ENCODE measurements at regions not wholly inside any gene's neighbourhood (a gene's known extent, or its start where the extent isn't known, plus 50 kb on each side); places are given as distances from the start of the nearest gene placed in this dataset.

- H3K27ac ChIP-seq (ENCODE audit: low read depth, low read length, poor library complexity, severe bottlenecking): no peak overlapping the region
- no peak overlapping the region for H3K4me3 ChIP-seq (ENCODE audit: low read depth, low read length, poor library complexity, severe bottlenecking)
- no peaks in the 10 kb centered on the region for H3K79me2 ChIP-seq (ENCODE audit: insufficient read depth, low read depth, low read length)
- no TSS peak for BruUV-seq (replicated peaks)
- POLR2A ChIA-PET: interaction anchor here (0.6 to 1.1 kb wide), 2 partner anchors 14 to 22 kb away, joined by 3 to 5 read pairs; no protein-coding TSS in a partner anchor
- DNase-seq (ENCODE audit: low spot score): no peak
- no peaks in the 10 kb centered on the region for H3K9me3 ChIP-seq (ENCODE audit: low read length)
- H2AFZ ChIP-seq (ENCODE audit: low read length): no peak overlapping the region
- H3K36me3 ChIP-seq (ENCODE audit: insufficient read depth, low read length): no peaks in the 10 kb centered on the region
- CTCF ChIA-PET (ENCODE audit: unreplicated experiment): no interaction called here
- TF ChIP-seq, protein P1, sequence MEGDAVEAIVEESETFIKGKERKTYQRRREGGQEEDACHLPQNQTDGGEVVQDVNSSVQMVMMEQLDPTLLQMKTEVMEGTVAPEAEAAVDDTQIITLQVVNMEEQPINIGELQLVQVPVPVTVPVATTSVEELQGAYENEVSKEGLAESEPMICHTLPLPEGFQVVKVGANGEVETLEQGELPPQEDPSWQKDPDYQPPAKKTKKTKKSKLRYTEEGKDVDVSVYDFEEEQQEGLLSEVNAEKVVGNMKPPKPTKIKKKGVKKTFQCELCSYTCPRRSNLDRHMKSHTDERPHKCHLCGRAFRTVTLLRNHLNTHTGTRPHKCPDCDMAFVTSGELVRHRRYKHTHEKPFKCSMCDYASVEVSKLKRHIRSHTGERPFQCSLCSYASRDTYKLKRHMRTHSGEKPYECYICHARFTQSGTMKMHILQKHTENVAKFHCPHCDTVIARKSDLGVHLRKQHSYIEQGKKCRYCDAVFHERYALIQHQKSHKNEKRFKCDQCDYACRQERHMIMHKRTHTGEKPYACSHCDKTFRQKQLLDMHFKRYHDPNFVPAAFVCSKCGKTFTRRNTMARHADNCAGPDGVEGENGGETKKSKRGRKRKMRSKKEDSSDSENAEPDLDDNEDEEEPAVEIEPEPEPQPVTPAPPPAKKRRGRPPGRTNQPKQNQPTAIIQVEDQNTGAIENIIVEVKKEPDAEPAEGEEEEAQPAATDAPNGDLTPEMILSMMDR (conservative IDR thresholded peaks at IDR 0.05; ENCODE audit: low read length): no peak
- TF ChIP-seq EZH2phosphoT487 (IDR thresholded peaks at IDR 0.05; ENCODE audit: borderline replicate concordance, low read depth, low read length): no peak
- no peaks in the 10 kb centered on the region for H4K20me1 ChIP-seq (ENCODE audit: insufficient read depth, low read length)
- H3K9me2 ChIP-seq (ENCODE audit: insufficient read depth, low read length): no peaks in the 10 kb centered on the region
- H3K4me1 ChIP-seq (ENCODE audit: insufficient read depth, low read length, poor library complexity, severe bottlenecking): no peaks in the 10 kb centered on the region
- H3K4me2 ChIP-seq (ENCODE audit: low read length): no peak overlapping the region
- intact Hi-C loops (cut with micrococcal nuclease; ENCODE audit: unreplicated experiment): no loop called here
Observed at GRCh38 chr4:41436419-41436818, 101.5 kb upstream of the LIMCH1 start.

DNA sequence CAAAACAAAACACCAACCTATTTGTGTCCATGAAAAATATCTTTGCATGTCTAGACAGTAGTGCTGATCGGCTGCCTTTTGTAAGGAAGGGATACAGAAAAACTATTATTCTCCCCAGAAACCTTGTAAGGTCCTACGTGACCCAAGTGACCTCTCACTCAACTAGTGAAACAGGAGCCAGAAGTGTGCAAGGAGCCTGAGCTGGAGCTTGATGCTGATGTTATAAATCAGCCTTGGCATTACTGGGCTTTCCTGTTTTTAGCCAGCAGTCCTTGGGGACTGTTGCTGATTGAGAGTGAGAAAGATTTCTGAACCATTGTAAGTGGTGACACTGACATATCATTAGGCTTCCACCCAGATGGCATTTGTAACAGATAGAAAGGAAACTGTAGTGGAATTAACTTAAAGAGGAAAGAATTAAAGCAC lies 100.8 kb upstream of the LIMCH1 start:
- no peak overlapping the region for H2AFZ ChIP-seq (ENCODE audit: low read length)
- H3K4me3 ChIP-seq (ENCODE audit: low read depth, low read length, poor library complexity, severe bottlenecking): no peak overlapping the region
- no peaks in the 10 kb centered on the region for H3K9me2 ChIP-seq (ENCODE audit: insufficient read depth, low read length)
- no peak overlapping the region for H3K4me2 ChIP-seq (ENCODE audit: low read length)
- TF ChIP-seq, protein P1 (conservative IDR thresholded peaks at IDR 0.05; ENCODE audit: low read length): no peak
- TF ChIP-seq EZH2phosphoT487 (IDR thresholded peaks at IDR 0.05; ENCODE audit: borderline replicate concordance, low read depth, low read length): no peak
- no peaks in the 10 kb centered on the region for H3K9me3 ChIP-seq (ENCODE audit: low read length)
- POLR2A ChIA-PET: interaction anchor here (0.6 kb wide), 1 partner anchor 22 kb away, joined by 5 read pairs; no protein-coding TSS in a partner anchor
- CTCF ChIA-PET (ENCODE audit: unreplicated experiment): no interaction called here
- no peak overlapping the region for H3K27ac ChIP-seq (ENCODE audit: low read depth, low read length, poor library complexity, severe bottlenecking)
- intact Hi-C loops (cut with micrococcal nuclease; ENCODE audit: unreplicated experiment): no loop called here
- no peaks in the 10 kb centered on the region for H4K20me1 ChIP-seq (ENCODE audit: insufficient read depth, low read length)
- H3K36me3 ChIP-seq (ENCODE audit: insufficient read depth, low read length): no peaks in the 10 kb centered on the region
- no TSS peak for BruUV-seq (replicated peaks)
- H3K79me2 ChIP-seq (ENCODE audit: insufficient read depth, low read depth, low read length): no peaks in the 10 kb centered on the region
- DNase-seq (ENCODE audit: low spot score): no peak
- no peaks in the 10 kb centered on the region for H3K4me1 ChIP-seq (ENCODE audit: insufficient read depth, low read length, poor library complexity, severe bottlenecking)

- H4K20me1 ChIP-seq (ENCODE audit: insufficient read depth, low read length): no peaks in the 10 kb centered on the region
- no peak overlapping the region for H3K27ac ChIP-seq (ENCODE audit: low read depth, low read length, poor library complexity, severe bottlenecking)
Observed at GRCh38 chr4:41438931-41439297, 99.0 kb upstream of the LIMCH1 start.

More at GRCh38 chr4:41438931-41439297, 99.0 kb upstream of the LIMCH1 start:
- POLR2A ChIA-PET: interaction anchor here (0.7 kb wide), 1 partner anchor 798 kb away, joined by 3 read pairs; no protein-coding TSS in a partner anchor
- Histone ChIP-seq H3K36me3 (ENCODE audit: insufficient read depth, low read length) (no peaks in the 10 kb centered on the region), H3K79me2 (ENCODE audit: insufficient read depth, low read depth, low read length) (no peaks in the 10 kb centered on the region), H2AFZ (ENCODE audit: low read length) (no peak overlapping the region), H3K4me3 (ENCODE audit: low read depth, low read length, poor library complexity, severe bottlenecking) (no peak overlapping the region), H3K4me1 (ENCODE audit: insufficient read depth, low read length, poor library complexity, severe bottlenecking) (no peaks in the 10 kb centered on the region), H3K9me2 (ENCODE audit: insufficient read depth, low read length) (no peaks in the 10 kb centered on the region), H3K9me3 (ENCODE audit: low read length) (no peaks in the 10 kb centered on the region), H3K4me2 (ENCODE audit: low read length) (no peak overlapping the region)
- intact Hi-C loops (cut with micrococcal nuclease; ENCODE audit: unreplicated experiment): no loop called here
- no TSS peak for BruUV-seq (replicated peaks)
- DNase-seq (ENCODE audit: low spot score): no peak
- TF ChIP-seq, protein P1 (conservative IDR thresholded peaks at IDR 0.05; ENCODE audit: low read length): no peak
- no peak for TF ChIP-seq EZH2phosphoT487 (IDR thresholded peaks at IDR 0.05; ENCODE audit: borderline replicate concordance, low read depth, low read length)
- CTCF ChIA-PET (ENCODE audit: unreplicated experiment): no interaction called here

Measured in OCI-LY7 (cell line).